Astrocyte (in vitro differentiated cells and primary cell): ENCODE measurements at regions not wholly inside any gene's neighbourhood (a gene's known extent, or its start where the extent isn't known, plus 50 kb on each side); places are given as distances from the start of the nearest gene placed in this dataset.
A peak's percentile ranks its signal among the peaks of the same experiment; 100 is the strongest.

Source experiments
- DNase-seq: peaks from one replicate; pipeline ENCODE4 v3.0.0-alpha.2; 2010; ENCODE audit warnings: low read depth
- FAIRE-seq: peaks from 2 replicates; lab custom pipeline; 2011; peaks lifted over from hg19 to GRCh38; lab: Jason Lieb, UNC
- H2AFZ ChIP-seq: 2 replicates; pipeline ENCODE4 v1.6.0; 2012; ENCODE audit warnings: low read depth, low read length, inconsistent platforms
- H3K27ac ChIP-seq: 2 replicates; pipeline ENCODE4 v1.5.1; 2011; ENCODE audit warnings: low read depth, low read length, inconsistent platforms
- H3K27me3 ChIP-seq: 2 replicates; pipeline ENCODE4 v1.6.0; 2011; ENCODE audit warnings: low read length, inconsistent platforms; ENCODE audit not compliant: insufficient read depth
- H3K36me3 ChIP-seq: 2 replicates; pipeline ENCODE4 v1.5.1; 2011; ENCODE audit warnings: low read length, inconsistent platforms; ENCODE audit not compliant: insufficient read depth
- H3K4me1 ChIP-seq: 2 replicates; pipeline ENCODE4 v1.5.1; 2011; ENCODE audit warnings: low read length, inconsistent platforms; ENCODE audit not compliant: insufficient read depth
- H3K4me2 ChIP-seq: 2 replicates; pipeline ENCODE4 v1.6.0; 2012; ENCODE audit warnings: low read length, inconsistent platforms
- H3K4me3 ChIP-seq: 2 replicates; pipeline ENCODE4 v1.5.1; 2011; ENCODE audit warnings: low read depth, mild to moderate bottlenecking, low read length, inconsistent platforms; ENCODE audit not compliant: insufficient read depth
- H3K79me2 ChIP-seq: 2 replicates; pipeline ENCODE4 v1.6.0; 2012; ENCODE audit warnings: mild to moderate bottlenecking, low read length, inconsistent platforms; ENCODE audit not compliant: insufficient read depth
- H3K9ac ChIP-seq: 2 replicates; pipeline ENCODE4 v1.6.0; 2012; ENCODE audit warnings: mild to moderate bottlenecking, low read length, inconsistent platforms
- H3K9me3 ChIP-seq: 2 replicates; pipeline ENCODE4 v1.5.1; 2012; ENCODE audit warnings: low read depth, mild to moderate bottlenecking, low read length, inconsistent platforms; ENCODE audit not compliant: insufficient read depth
- H4K20me1 ChIP-seq: 2 replicates; pipeline ENCODE4 v1.6.0; 2012; ENCODE audit warnings: low read length, inconsistent platforms; ENCODE audit not compliant: insufficient read depth
- H3K27ac Mint-ChIP-seq: one replicate; pipeline ENCODE4 v1.8.0; 2021; ENCODE audit warnings: mild to moderate bottlenecking, mixed read lengths; ENCODE audit not compliant: unreplicated experiment
- H3K27me3 Mint-ChIP-seq: one replicate; pipeline ENCODE4 v1.8.0; 2021; ENCODE audit warnings: low read depth, mixed read lengths; ENCODE audit not compliant: unreplicated experiment
- H3K36me3 Mint-ChIP-seq: one replicate; pipeline ENCODE4 v1.8.0; 2021; ENCODE audit warnings: low read depth, mixed read lengths; ENCODE audit not compliant: unreplicated experiment
- H3K4me1 Mint-ChIP-seq: one replicate; pipeline ENCODE4 v1.8.0; 2021; ENCODE audit warnings: low read depth, mixed read lengths; ENCODE audit not compliant: unreplicated experiment
- H3K4me3 Mint-ChIP-seq: one replicate; pipeline ENCODE4 v1.8.0; 2021; ENCODE audit warnings: mild to moderate bottlenecking, moderate library complexity, mixed read lengths; ENCODE audit not compliant: unreplicated experiment
- H3K9me3 Mint-ChIP-seq: one replicate; pipeline ENCODE4 v1.8.0; 2021; ENCODE audit warnings: mild to moderate bottlenecking, mixed read lengths; ENCODE audit not compliant: unreplicated experiment
- CTCF ChIP-seq: IDR thresholded peaks from 2 replicates; pipeline ENCODE4 v1.5.1; 2011; ENCODE audit warnings: low read depth, mild to moderate bottlenecking, inconsistent platforms, low read length, moderate library complexity; ENCODE audit not compliant: insufficient read depth
- EZH2 ChIP-seq: IDR thresholded peaks from 2 replicates; pipeline ENCODE4 v1.6.1; 2012; ENCODE audit warnings: mild to moderate bottlenecking, low read length, inconsistent platforms; ENCODE audit not compliant: insufficient read depth

DNA sequence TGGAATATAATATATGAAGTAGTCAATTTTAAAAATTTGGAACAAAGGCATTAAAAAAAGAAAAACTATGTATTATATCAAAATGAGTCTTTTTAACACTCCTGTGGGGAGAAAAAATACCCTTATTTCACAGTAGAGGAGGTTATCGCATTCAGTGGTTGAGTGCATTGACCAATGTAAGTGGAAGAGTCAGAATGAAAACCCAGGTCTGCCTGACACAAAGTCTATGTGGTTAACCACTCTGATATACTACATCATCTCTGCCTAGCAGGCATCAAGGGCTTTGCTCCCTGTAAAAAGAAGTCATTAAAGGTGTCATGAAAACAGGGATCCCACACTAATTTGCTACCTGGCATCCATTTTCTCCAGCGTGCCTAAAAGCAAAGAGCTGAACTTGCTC lies 417.2 kb upstream of the C9orf72 start:
- no peak overlapping the region for H3K4me2 ChIP-seq
- no peaks in the 10 kb centered on the region for H3K27me3 ChIP-seq
- FAIRE-seq (no peak), DNase-seq (no peak)
- Mint-ChIP-seq H3K4me1 (peaks cover 5% of the 10 kb centered on the region), H3K4me3 (no peak overlapping the region), H3K36me3 (no peaks in the 10 kb centered on the region), H3K27me3 (no peaks in the 10 kb centered on the region), H3K27ac (peak overlapping the region; percentile 30), H3K9me3 (no peaks in the 10 kb centered on the region)
- no peaks in the 10 kb centered on the region for H3K9me3 ChIP-seq
- H3K79me2 ChIP-seq = no peaks in the 10 kb centered on the region
- H3K4me1 ChIP-seq = no peaks in the 10 kb centered on the region
- H3K9ac ChIP-seq = no peak overlapping the region
- no peak overlapping the region for H2AFZ ChIP-seq
- no peak overlapping the region for H3K27ac ChIP-seq
- H3K36me3 ChIP-seq = no peaks in the 10 kb centered on the region
- H4K20me1 ChIP-seq = no peaks in the 10 kb centered on the region
- TF ChIP-seq CTCF = no peak
- TF ChIP-seq EZH2 = no peak
- no peak overlapping the region for H3K4me3 ChIP-seq

GRCh38 chr9:27991221-27991620 lies 417.9 kb upstream of the C9orf72 start:
- Histone ChIP-seq H3K27ac (no peak overlapping the region), H3K4me2 (no peak overlapping the region), H3K9ac (no peak overlapping the region), H3K4me1 (no peaks in the 10 kb centered on the region), H3K79me2 (no peaks in the 10 kb centered on the region), H2AFZ (no peak overlapping the region), H3K9me3 (no peaks in the 10 kb centered on the region), H3K36me3 (no peaks in the 10 kb centered on the region), H3K4me3 (no peak overlapping the region), H4K20me1 (no peaks in the 10 kb centered on the region), H3K27me3 (no peaks in the 10 kb centered on the region)
- Mint-ChIP-seq H3K27ac (no peak overlapping the region), H3K36me3 (no peaks in the 10 kb centered on the region), H3K9me3 (peaks cover under 1% of the 10 kb centered on the region), H3K27me3 (no peaks in the 10 kb centered on the region), H3K4me3 (no peak overlapping the region), H3K4me1 (no peaks in the 10 kb centered on the region)
- FAIRE-seq (no peak), DNase-seq (no peak)
- TF ChIP-seq CTCF = no peak
- no peak for TF ChIP-seq EZH2

DNA sequence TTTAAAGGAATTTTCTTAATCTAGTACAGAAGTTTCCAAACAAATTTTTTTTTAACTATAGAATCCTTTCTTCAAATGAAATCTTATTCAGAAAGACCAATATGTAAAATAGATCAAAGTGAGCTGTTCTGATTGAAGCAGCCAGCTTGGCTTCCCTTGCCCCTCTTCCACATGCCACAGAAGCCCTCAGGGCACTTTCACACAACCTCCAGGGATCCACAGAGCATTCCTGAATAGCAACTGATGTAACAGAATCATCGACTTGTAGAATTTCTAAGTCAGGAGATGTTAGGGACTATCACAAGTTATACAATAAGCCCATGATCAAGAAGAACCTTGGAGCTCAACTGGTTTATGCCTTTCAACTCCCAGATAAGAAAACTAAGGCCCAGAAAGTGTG lies 427.8 kb upstream of the C9orf72 start:
- no peak for FAIRE-seq
- no peaks in the 10 kb centered on the region for H3K27me3 Mint-ChIP-seq
- no peak overlapping the region for H3K27ac ChIP-seq
- H3K9me3 Mint-ChIP-seq = peaks cover 3% of the 10 kb centered on the region
- no peak overlapping the region for H2AFZ ChIP-seq
- no peaks in the 10 kb centered on the region for H3K27me3 ChIP-seq
- TF ChIP-seq EZH2 (no peak), CTCF (no peak)
- H3K4me1 ChIP-seq = no peaks in the 10 kb centered on the region
- no peak overlapping the region for H3K4me3 Mint-ChIP-seq
- H3K9ac ChIP-seq = no peak overlapping the region
- H3K36me3 ChIP-seq = no peaks in the 10 kb centered on the region
- H3K4me3 ChIP-seq = no peak overlapping the region
- H3K4me2 ChIP-seq = no peak overlapping the region
- no peaks in the 10 kb centered on the region for H3K4me1 Mint-ChIP-seq
- peaks cover 2% of the 10 kb centered on the region for H3K36me3 Mint-ChIP-seq
- H3K27ac Mint-ChIP-seq = no peak overlapping the region
- no peak for DNase-seq
- H3K9me3 ChIP-seq = no peaks in the 10 kb centered on the region
- H4K20me1 ChIP-seq = no peaks in the 10 kb centered on the region
- no peaks in the 10 kb centered on the region for H3K79me2 ChIP-seq
